ENCODE measurements at regions not wholly inside any gene's neighbourhood (a gene's known extent, or its start where the extent isn't known, plus 50 kb on each side); places are given as distances from the start of the nearest gene placed in this dataset.

DNA sequence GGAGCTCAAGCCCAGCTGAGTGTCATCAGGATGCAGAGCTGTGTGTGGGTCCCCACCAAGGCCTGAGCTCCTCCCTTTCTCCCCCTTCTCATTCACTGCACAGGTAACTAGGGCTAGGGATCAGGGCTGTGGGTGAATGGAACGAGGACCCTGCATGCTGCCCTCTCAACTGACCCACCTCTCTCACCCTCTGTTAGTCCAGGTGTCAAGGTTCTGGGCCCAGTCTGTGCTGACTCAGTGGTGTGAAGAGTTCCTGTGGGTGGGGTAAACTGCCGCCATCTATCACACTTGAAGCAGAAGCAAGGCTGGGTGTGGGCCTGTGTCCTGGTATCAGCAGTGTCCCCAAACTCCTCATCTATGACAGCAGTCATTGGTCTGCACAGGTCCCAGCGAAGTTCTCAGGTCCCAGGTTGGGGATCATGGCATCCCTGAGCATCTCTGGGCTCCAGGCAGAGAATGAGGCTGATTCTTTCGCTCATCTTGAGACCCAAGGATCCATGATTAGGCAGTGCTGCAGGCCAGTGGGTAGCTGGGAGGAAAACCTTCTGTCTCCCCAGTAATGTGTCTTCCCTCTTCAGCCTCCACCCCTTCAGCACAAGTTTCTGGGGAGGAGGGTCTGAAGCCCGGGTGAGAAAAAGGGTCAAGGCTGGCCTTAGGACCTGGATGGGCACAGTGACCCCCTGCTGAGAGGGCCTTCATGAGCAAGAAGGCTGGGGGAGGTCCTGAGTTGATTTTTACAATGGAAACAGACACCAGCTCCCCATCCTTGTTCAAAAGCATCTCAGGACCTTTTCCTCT, 109.8 kb downstream of the ZNF280B start (continued):
- TF ChIP-seq, protein P1, sequence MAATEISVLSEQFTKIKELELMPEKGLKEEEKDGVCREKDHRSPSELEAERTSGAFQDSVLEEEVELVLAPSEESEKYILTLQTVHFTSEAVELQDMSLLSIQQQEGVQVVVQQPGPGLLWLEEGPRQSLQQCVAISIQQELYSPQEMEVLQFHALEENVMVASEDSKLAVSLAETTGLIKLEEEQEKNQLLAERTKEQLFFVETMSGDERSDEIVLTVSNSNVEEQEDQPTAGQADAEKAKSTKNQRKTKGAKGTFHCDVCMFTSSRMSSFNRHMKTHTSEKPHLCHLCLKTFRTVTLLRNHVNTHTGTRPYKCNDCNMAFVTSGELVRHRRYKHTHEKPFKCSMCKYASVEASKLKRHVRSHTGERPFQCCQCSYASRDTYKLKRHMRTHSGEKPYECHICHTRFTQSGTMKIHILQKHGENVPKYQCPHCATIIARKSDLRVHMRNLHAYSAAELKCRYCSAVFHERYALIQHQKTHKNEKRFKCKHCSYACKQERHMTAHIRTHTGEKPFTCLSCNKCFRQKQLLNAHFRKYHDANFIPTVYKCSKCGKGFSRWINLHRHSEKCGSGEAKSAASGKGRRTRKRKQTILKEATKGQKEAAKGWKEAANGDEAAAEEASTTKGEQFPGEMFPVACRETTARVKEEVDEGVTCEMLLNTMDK (IDR thresholded peaks at IDR 0.05; ENCODE audit: borderline replicate concordance, insufficient read depth, low read depth, low read length, poor library complexity, severe bottlenecking): peak; percentile 18
- TF ChIP-seq, protein P2, sequence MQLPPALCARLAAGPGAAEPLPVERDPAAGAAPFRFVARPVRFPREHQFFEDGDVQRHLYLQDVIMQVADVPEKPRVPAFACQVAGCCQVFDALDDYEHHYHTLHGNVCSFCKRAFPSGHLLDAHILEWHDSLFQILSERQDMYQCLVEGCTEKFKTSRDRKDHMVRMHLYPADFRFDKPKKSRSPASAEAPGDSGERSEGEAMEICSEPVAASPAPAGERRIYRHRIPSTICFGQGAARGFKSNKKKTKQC (CRISPR knock-in tag; IDR thresholded peaks at IDR 0.05): 0 out of 2 replicates have a peak, but pooled peaks have one; percentile 2
- no peak for TF ChIP-seq TRIM28 (IDR thresholded peaks at IDR 0.05)
- peak in 1 of 2 experiments; percentile 25; a peak in 1 of 4 replicates for TF ChIP-seq TEAD1 (CRISPR knock-in tag; IDR thresholded peaks at IDR 0.05)
- peak in 1 of 2 experiments; percentile 34; a peak in 1 of 4 replicates for TF ChIP-seq SIN3A (IDR thresholded peaks at IDR 0.05; ENCODE audit: borderline replicate concordance in 2 of 2, control insufficient read depth in 1 of 2, low read depth in 2 of 2, low read length in 2 of 2)
- no peak for TF ChIP-seq EWSR1 (IDR thresholded peaks at IDR 0.05; ENCODE audit: borderline replicate concordance, low read depth, partially characterized antibody)
- TF ChIP-seq MAZ (CRISPR knock-in tag; conservative IDR thresholded peaks at IDR 0.05 in 1 of 2, IDR thresholded peaks at IDR 0.05 in 1 of 2): 0 out of 4 replicates have a peak, but pooled peaks of 1 of the 2 experiments have one; percentile 7
- no peak for TF ChIP-seq TEAD4 (IDR thresholded peaks at IDR 0.05; ENCODE audit: low read length)
- peak; percentile 72; the same call in 1 of the 2 replicates for TF ChIP-seq TEAD4 (CRISPR knock-in tag; IDR thresholded peaks at IDR 0.05; ENCODE audit: borderline replicate concordance)
- TF ChIP-seq MYNN (IDR thresholded peaks at IDR 0.05): no peak
- TF ChIP-seq MYNN (CRISPR knock-in tag; IDR thresholded peaks at IDR 0.05): no peak
